ENCODE measurements at regions not wholly inside any gene's neighbourhood (a gene's known extent, or its start where the extent isn't known, plus 50 kb on each side); places are given as distances from the start of the nearest gene placed in this dataset.

DNA sequence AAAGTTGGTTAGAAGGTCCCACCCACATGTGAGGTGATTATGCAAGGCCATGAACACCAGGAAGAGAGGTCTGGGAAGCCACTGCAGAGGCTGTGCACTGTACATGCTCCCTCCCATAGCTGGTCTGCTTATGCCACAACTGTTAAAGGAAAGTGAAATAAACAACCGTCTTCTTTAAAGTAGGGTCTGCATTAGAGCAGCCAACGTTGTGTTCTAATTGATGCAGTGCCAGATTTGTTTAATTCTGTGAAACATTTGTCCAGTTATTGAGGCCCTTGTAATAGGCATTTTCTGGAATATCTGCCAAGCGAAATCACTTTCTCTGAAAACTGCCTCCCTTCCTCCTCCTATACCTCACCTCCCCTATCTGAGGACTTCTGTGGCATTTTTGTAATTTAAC, 224.0 kb upstream of the LNX1 start:
- H3K36me3 ChIP-seq (replicated peaks in 1 of 2; ENCODE audit: control insufficient read depth in 1 of 2, insufficient read depth in 2 of 2, low read length in 1 of 2): no peaks in the 10 kb centered on the region
- no peak for TF ChIP-seq TEAD4 (IDR thresholded peaks at IDR 0.05; ENCODE audit: borderline replicate concordance, insufficient read depth)
- no peak for TF ChIP-seq SIN3A (IDR thresholded peaks at IDR 0.05; ENCODE audit: borderline replicate concordance, low read depth, low read length)
- TF ChIP-seq, protein P1, sequence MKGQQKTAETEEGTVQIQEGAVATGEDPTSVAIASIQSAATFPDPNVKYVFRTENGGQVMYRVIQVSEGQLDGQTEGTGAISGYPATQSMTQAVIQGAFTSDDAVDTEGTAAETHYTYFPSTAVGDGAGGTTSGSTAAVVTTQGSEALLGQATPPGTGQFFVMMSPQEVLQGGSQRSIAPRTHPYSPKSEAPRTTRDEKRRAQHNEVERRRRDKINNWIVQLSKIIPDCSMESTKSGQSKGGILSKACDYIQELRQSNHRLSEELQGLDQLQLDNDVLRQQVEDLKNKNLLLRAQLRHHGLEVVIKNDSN (IDR thresholded peaks at IDR 0.05; ENCODE audit: borderline replicate concordance, low read depth): no peak
- no peak for TF ChIP-seq MXI1 (IDR thresholded peaks at IDR 0.05; ENCODE audit: low read depth, low read length)
- no peak for TF ChIP-seq CHD2 (IDR thresholded peaks at IDR 0.05; ENCODE audit: low read length, partially characterized antibody)
- no peak for TF ChIP-seq FOSL2 (IDR thresholded peaks at IDR 0.05; ENCODE audit: borderline replicate concordance, low read depth)
- no peak for TF ChIP-seq YY1 (IDR thresholded peaks at IDR 0.05; ENCODE audit: low read depth)
- TF ChIP-seq EZH2phosphoT487 (IDR thresholded peaks at IDR 0.05; ENCODE audit: borderline replicate concordance, low read depth): no peak
- no peak for DNase-seq
- POLR2A ChIA-PET: no interaction called here
- H3K4me2 ChIP-seq: no peak overlapping the region
- no peaks in the 10 kb centered on the region for H3K9me2 ChIP-seq
- no peak overlapping the region for H3K4me3 ChIP-seq (ENCODE audit: low read depth in 2 of 2, low read length in 1 of 2)
- no peaks in the 10 kb centered on the region for H3K4me1 ChIP-seq (ENCODE audit: control insufficient read depth in 1 of 2, insufficient read depth in 2 of 2, low read depth in 1 of 2, low read length in 1 of 2)
- no peaks in the 10 kb centered on the region for H3K27me3 ChIP-seq (ENCODE audit: insufficient read depth)
- H4K20me1 ChIP-seq (ENCODE audit: insufficient read depth): no peaks in the 10 kb centered on the region
- H3F3A ChIP-seq (replicated peaks; ENCODE audit: insufficient read depth): no peaks in the 10 kb centered on the region
- no peak overlapping the region for H2AFZ ChIP-seq (ENCODE audit: low read depth)
- H3K9me3 ChIP-seq: no peaks in the 10 kb centered on the region
- no peak overlapping the region for H3K27ac ChIP-seq (ENCODE audit: low read depth in 2 of 2, low read length in 1 of 2)
- no peaks in the 10 kb centered on the region for H3K79me2 ChIP-seq (ENCODE audit: insufficient read depth)
- H3K9ac ChIP-seq: no peak overlapping the region
- CTCF ChIA-PET: no interaction called here
- 88% methylated on average over 3 of the region's 3 CpGs for WGBS (ENCODE audit: low lambda C conversion rate)

DNA sequence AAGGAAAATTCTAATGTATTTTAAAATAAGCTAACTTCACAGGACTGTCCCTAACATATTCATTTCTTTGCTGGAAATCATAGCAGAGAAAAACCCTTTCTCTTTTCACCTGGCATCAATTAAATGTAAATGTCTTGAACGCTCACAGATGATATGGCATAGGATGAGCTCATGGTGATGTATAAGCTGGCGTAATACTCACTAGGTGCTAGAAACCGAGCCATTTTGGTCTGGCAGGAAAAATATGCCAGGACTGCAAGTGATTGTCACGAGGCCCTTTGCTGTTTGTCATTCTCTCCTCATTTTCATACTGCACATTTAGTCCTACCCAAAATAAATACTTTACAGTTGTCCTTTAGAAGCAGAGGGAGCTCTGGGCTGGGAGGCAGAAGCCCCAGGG, 222.7 kb upstream of the LNX1 start:
- DNase-seq: peak; percentile 4
- H3K4me1 ChIP-seq (ENCODE audit: control insufficient read depth in 1 of 2, insufficient read depth in 2 of 2, low read depth in 1 of 2, low read length in 1 of 2): no peaks in the 10 kb centered on the region
- no peak overlapping the region for H3K27ac ChIP-seq (ENCODE audit: low read depth in 2 of 2, low read length in 1 of 2)
- ChIA-PET CTCF (interaction anchor here (1.3 kb wide), 1 partner anchor 107 kb away, joined by 3 read pairs; no protein-coding TSS in a partner anchor), POLR2A (interaction anchor here (0.6 kb wide), 1 partner anchor 129 kb away, joined by 3 read pairs; no protein-coding TSS in a partner anchor)
- H3K4me2 ChIP-seq: no peak overlapping the region
- no peak for TF ChIP-seq EZH2phosphoT487 (IDR thresholded peaks at IDR 0.05; ENCODE audit: borderline replicate concordance, low read depth)
- TF ChIP-seq, protein P2, sequence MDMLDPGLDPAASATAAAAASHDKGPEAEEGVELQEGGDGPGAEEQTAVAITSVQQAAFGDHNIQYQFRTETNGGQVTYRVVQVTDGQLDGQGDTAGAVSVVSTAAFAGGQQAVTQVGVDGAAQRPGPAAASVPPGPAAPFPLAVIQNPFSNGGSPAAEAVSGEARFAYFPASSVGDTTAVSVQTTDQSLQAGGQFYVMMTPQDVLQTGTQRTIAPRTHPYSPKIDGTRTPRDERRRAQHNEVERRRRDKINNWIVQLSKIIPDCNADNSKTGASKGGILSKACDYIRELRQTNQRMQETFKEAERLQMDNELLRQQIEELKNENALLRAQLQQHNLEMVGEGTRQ (IDR thresholded peaks at IDR 0.05; ENCODE audit: borderline replicate concordance, low read depth, low read length): no peak
- TF ChIP-seq GATA2 (CRISPR knock-in tag; IDR thresholded peaks at IDR 0.05): no peak
- TF ChIP-seq SIN3A (IDR thresholded peaks at IDR 0.05; ENCODE audit: borderline replicate concordance, low read depth, low read length): no peak
- no peak for TF ChIP-seq POLR2AphosphoS5 (IDR thresholded peaks at IDR 0.05; ENCODE audit: low read depth, low read length)
- no peak for TF ChIP-seq NFIC (IDR thresholded peaks at IDR 0.05; ENCODE audit: borderline replicate concordance)
- no peak for TF ChIP-seq YY1 (IDR thresholded peaks at IDR 0.05; ENCODE audit: low read depth)
- TF ChIP-seq, protein P3, sequence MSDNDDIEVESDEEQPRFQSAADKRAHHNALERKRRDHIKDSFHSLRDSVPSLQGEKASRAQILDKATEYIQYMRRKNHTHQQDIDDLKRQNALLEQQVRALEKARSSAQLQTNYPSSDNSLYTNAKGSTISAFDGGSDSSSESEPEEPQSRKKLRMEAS (IDR thresholded peaks at IDR 0.05; ENCODE audit: low read depth): no peak
- TF ChIP-seq, protein P4, sequence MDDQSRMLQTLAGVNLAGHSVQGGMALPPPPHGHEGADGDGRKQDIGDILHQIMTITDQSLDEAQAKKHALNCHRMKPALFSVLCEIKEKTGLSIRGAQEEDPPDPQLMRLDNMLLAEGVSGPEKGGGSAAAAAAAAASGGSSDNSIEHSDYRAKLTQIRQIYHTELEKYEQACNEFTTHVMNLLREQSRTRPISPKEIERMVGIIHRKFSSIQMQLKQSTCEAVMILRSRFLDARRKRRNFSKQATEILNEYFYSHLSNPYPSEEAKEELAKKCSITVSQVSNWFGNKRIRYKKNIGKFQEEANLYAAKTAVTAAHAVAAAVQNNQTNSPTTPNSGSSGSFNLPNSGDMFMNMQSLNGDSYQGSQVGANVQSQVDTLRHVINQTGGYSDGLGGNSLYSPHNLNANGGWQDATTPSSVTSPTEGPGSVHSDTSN (IDR thresholded peaks at IDR 0.05): no peak
- H4K20me1 ChIP-seq (ENCODE audit: insufficient read depth): no peaks in the 10 kb centered on the region
- H3K79me2 ChIP-seq (ENCODE audit: insufficient read depth): no peaks in the 10 kb centered on the region
- H3K9me3 ChIP-seq: no peaks in the 10 kb centered on the region
- H2AFZ ChIP-seq (ENCODE audit: low read depth): no peak overlapping the region
- H3F3A ChIP-seq (replicated peaks; ENCODE audit: insufficient read depth): no peaks in the 10 kb centered on the region
- no peaks in the 10 kb centered on the region for H3K27me3 ChIP-seq (ENCODE audit: insufficient read depth)
- H3K4me3 ChIP-seq (ENCODE audit: low read depth in 2 of 2, low read length in 1 of 2): no peak overlapping the region
- no peaks in the 10 kb centered on the region for H3K36me3 ChIP-seq (replicated peaks in 1 of 2; ENCODE audit: control insufficient read depth in 1 of 2, insufficient read depth in 2 of 2, low read length in 1 of 2)
- no peak overlapping the region for H3K9ac ChIP-seq
- H3K9me2 ChIP-seq: no peaks in the 10 kb centered on the region
- WGBS (ENCODE audit: low lambda C conversion rate): 62% methylated on average over 4 of the region's 4 CpGs
